PC-9 (cell line): ENCODE measurements at regions not wholly inside any gene's neighbourhood (a gene's known extent, or its start where the extent isn't known, plus 50 kb on each side); places are given as distances from the start of the nearest gene placed in this dataset.

Source experiments
- BruUV-seq: library from RNA; stranded (reverse); fragments of 400-500 nt; replicated peaks from 2 replicates; lab custom pipeline; 2021; lab: Mats Ljungman, UMichigan
- CTCF ChIA-PET: fragments of 300-600 bp; sonication (Branson Sonifier 250); formaldehyde crosslinking; loops from one replicate; lab custom pipeline; 2022; ENCODE audit warnings: antibody characterized with exemption; lab: Charles Lee
- POLR2A ChIA-PET: fragments of 300-600 bp; sonication (Branson Sonifier 250); formaldehyde crosslinking; loops from one replicate; lab custom pipeline; 2022; ENCODE audit warnings: antibody characterized with exemption; ENCODE audit not compliant: unreplicated experiment; lab: Charles Lee
- DNase-seq, 2 experiments: peaks; one replicate each; pipeline versions ENCODE4 v3.0.0 to v3.0.0-alpha.2; 2015 to 2022; ENCODE audit warnings: mixed read lengths in 1 of 2
- H2AFZ ChIP-seq: fragments of 200-600 bp; sonication (generic); 2 replicates; pipeline ENCODE4 v1.8.1; 2017; ENCODE audit warnings: antibody characterized with exemption
- H3F3A ChIP-seq: fragments of 200-600 bp; sonication (generic); 2 replicates; pipeline ENCODE4 v1.8.1; 2017; ENCODE audit warnings: antibody characterized with exemption, mild to moderate bottlenecking, low read depth; ENCODE audit not compliant: insufficient read depth
- H3K27ac ChIP-seq: fragments of 200-600 bp; sonication (generic); 2 replicates; pipeline ENCODE4 v1.6.1; 2016; ENCODE audit warnings: mixed run types
- H3K27me3 ChIP-seq: fragments of 200-600 bp; sonication (generic); 2 replicates; pipeline ENCODE4 v1.6.1; 2016; ENCODE audit warnings: low read depth, mixed run types; ENCODE audit not compliant: insufficient read depth
- H3K36me3 ChIP-seq: fragments of 200-600 bp; sonication (generic); 2 replicates; pipeline ENCODE4 v1.6.1; 2016; ENCODE audit warnings: low read depth, mixed run types
- H3K4me1 ChIP-seq: fragments of 200-600 bp; sonication (generic); replicated peaks from 2 replicates; pipeline ENCODE4 v1.6.1; 2016; ENCODE audit warnings: mixed run types; ENCODE audit not compliant: insufficient read depth
- H3K4me2 ChIP-seq: fragments of 200-600 bp; sonication (generic); 2 replicates; pipeline ENCODE4 v1.6.1; 2017; ENCODE audit warnings: mixed run types
- H3K4me3 ChIP-seq: fragments of 200-600 bp; sonication (generic); 2 replicates; pipeline ENCODE4 v1.6.1; 2016; ENCODE audit warnings: mixed run types
- H3K79me2 ChIP-seq: fragments of 200-600 bp; sonication (generic); 2 replicates; pipeline ENCODE4 v1.6.1; 2017; ENCODE audit warnings: low read depth, mixed run types
- H3K9me2 ChIP-seq: fragments of 200-600 bp; sonication (generic); 2 replicates; pipeline ENCODE4 v1.8.1; 2017; ENCODE audit warnings: mild to moderate bottlenecking; ENCODE audit not compliant: insufficient read depth
- H3K9me3 ChIP-seq: fragments of 200-600 bp; sonication (generic); 2 replicates; pipeline ENCODE4 v1.8.1; 2016; ENCODE audit warnings: low read depth; ENCODE audit not compliant: insufficient read depth
- H4K20me1 ChIP-seq: fragments of 200-600 bp; sonication (generic); 2 replicates; pipeline ENCODE4 v1.8.1; 2017; ENCODE audit not compliant: insufficient read depth
- EZH2 ChIP-seq: fragments of 200-600 bp; sonication (generic); IDR thresholded peaks from 2 replicates; pipeline ENCODE4 v1.8.0; 2017; ENCODE audit warnings: antibody characterized with exemption, low read depth
- intact Hi-C: fragments of 100-400 bp; cut with micrococcal nuclease; formaldehyde crosslinking; loops from one replicate; pipeline ENCODE4 v1.10.0; 2022; ENCODE audit not compliant: unreplicated experiment
- TF ChIP-seq, protein P1 (sequence below): fragments of 200-600 bp; sonication (generic); conservative IDR thresholded peaks from 2 replicates; pipeline ENCODE4 v1.6.1; 2017; ENCODE audit warnings: mixed run types, antibody characterized with exemption, mild to moderate bottlenecking, moderate library complexity

DNA sequence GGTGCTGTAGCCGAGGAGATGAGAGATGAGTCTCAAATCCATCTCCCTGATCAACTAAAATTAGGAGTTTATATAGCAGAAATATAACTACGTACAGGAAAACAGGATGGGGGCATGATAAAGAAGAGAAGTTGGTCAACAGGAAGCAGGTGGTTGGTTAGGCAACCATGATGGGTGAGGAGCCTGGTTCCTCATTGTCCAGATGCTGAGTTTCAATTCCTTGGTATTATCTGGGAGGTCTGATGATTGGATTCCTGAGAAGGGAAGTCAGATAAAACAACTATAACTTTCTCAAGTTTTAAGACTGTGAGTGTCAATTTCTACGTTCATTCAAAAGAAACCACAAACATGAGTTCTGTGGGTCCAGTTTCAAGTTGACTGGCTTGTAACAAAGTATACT is 323.9 kb downstream of the MTRR start:
- Histone ChIP-seq H3K4me1 (no peaks in the 10 kb centered on the region), H3K9me2 (no peaks in the 10 kb centered on the region), H3K27ac (no peak overlapping the region), H2AFZ (no peak overlapping the region), H3F3A (no peaks in the 10 kb centered on the region), H3K79me2 (no peaks in the 10 kb centered on the region), H3K4me3 (no peak overlapping the region), H3K9me3 (no peaks in the 10 kb centered on the region), H3K4me2 (no peak overlapping the region), H3K27me3 (peaks cover 25% of the 10 kb centered on the region), H3K36me3 (no peaks in the 10 kb centered on the region), H4K20me1 (no peaks in the 10 kb centered on the region)
- DNase-seq: no peak
- POLR2A ChIA-PET: no interaction called here
- TF ChIP-seq, protein P1, sequence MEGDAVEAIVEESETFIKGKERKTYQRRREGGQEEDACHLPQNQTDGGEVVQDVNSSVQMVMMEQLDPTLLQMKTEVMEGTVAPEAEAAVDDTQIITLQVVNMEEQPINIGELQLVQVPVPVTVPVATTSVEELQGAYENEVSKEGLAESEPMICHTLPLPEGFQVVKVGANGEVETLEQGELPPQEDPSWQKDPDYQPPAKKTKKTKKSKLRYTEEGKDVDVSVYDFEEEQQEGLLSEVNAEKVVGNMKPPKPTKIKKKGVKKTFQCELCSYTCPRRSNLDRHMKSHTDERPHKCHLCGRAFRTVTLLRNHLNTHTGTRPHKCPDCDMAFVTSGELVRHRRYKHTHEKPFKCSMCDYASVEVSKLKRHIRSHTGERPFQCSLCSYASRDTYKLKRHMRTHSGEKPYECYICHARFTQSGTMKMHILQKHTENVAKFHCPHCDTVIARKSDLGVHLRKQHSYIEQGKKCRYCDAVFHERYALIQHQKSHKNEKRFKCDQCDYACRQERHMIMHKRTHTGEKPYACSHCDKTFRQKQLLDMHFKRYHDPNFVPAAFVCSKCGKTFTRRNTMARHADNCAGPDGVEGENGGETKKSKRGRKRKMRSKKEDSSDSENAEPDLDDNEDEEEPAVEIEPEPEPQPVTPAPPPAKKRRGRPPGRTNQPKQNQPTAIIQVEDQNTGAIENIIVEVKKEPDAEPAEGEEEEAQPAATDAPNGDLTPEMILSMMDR: no peak
- TF ChIP-seq EZH2: no peak
- CTCF ChIA-PET: no interaction called here
- BruUV-seq: no TSS peak
- intact Hi-C loops: no loop called here

- Histone ChIP-seq H3K27ac (no peak overlapping the region), H3K9me3 (no peaks in the 10 kb centered on the region), H4K20me1 (no peaks in the 10 kb centered on the region), H3K4me3 (no peak overlapping the region), H3K36me3 (no peaks in the 10 kb centered on the region), H3K27me3 (peaks cover 28% of the 10 kb centered on the region; the same call in 1 of the 2 replicates), H3K79me2 (no peaks in the 10 kb centered on the region), H3F3A (no peaks in the 10 kb centered on the region), H3K4me1 (no peaks in the 10 kb centered on the region), H3K9me2 (no peaks in the 10 kb centered on the region), H2AFZ (no peak overlapping the region), H3K4me2 (no peak overlapping the region)
- intact Hi-C loops: no loop called here
- DNase-seq: no peak
- ChIA-PET POLR2A (no interaction called here), CTCF (no interaction called here)
- BruUV-seq: no TSS peak
- TF ChIP-seq EZH2: no peak
- TF ChIP-seq, protein P1: no peak
Measured at GRCh38 chr5:8196061-8196460, 327.1 kb downstream of the MTRR start.

GRCh38 chr5:8208307-8208706 is 339.4 kb downstream of the MTRR start:
- intact Hi-C loops: no loop called here
- H3K9me2 ChIP-seq: no peaks in the 10 kb centered on the region

More at GRCh38 chr5:8208307-8208706, 339.4 kb downstream of the MTRR start:
- H3K4me3 ChIP-seq: no peak overlapping the region
- no peaks in the 10 kb centered on the region for H3K4me1 ChIP-seq
- H3K79me2 ChIP-seq: no peaks in the 10 kb centered on the region
- POLR2A ChIA-PET: no interaction called here
- CTCF ChIA-PET: no interaction called here
- no peak overlapping the region for H2AFZ ChIP-seq
- no peak overlapping the region for H3K4me2 ChIP-seq
- no peak for DNase-seq
- H3F3A ChIP-seq: no peaks in the 10 kb centered on the region
- H4K20me1 ChIP-seq: no peaks in the 10 kb centered on the region
- peaks cover 38% of the 10 kb centered on the region; the same call in 1 of the 2 replicates for H3K27me3 ChIP-seq
- TF ChIP-seq, protein P1: no peak
- no peak for TF ChIP-seq EZH2
- H3K27ac ChIP-seq: no peak overlapping the region
- BruUV-seq: no TSS peak
- no peaks in the 10 kb centered on the region for H3K9me3 ChIP-seq
- no peaks in the 10 kb centered on the region for H3K36me3 ChIP-seq
